UCSD-AML1 (cell line): ENCODE measurements at regions not wholly inside any gene's neighbourhood (a gene's known extent, or its start where the extent isn't known, plus 50 kb on each side); places are given as distances from the start of the nearest gene placed in this dataset.
"Not testable (repeated sequence)": the region's sequence is repeated elsewhere in the genome, so short reads cannot be mapped to it uniquely, and the experiment has no call there.

Experiments used
- DNase-seq: peaks from one replicate; lab custom pipeline; 2025; ENCODE audit not compliant: unreplicated experiment; lab: John Stamatoyannopoulos, UW

DNA sequence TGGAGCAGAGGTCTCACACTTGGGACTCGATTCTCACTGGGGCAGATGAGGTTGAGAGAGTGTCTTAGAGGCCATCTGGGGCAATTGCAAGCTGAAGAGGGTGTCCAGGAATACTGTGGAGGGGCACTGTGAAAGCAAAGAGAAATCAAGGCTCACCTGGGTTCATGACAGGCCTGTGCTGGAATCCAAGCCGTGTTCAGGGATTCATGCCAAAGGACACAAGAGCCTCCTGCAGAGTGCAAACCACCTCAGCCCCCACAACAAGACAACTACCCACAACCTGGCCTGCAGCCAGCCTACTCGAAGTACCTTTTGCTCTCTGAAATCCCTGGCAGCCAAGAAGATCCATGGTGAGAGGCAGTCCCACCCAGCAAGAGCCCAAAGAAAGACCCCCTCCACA lies 2334.2 kb downstream of the TP53TG3F start:
- no peak for DNase-seq

DNA sequence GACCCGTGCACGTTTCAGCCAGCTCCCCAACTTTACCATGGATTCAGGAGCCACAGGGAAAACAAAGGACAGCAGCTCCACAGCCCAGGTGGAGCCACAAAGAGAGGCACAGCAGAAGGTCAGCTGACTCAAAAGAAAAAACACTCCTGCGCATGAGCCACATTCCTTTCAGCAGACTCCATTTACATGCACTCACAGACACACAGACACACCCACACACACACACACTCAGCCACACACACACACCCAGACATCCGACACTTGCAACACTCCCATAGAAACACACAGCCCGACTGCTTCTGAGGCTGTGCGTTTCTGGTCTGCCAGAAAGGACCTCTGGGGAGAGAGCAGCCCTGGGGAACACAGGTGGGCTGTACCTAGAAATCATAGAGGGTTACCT lies 2335.5 kb downstream of the TP53TG3F start:
- no peak for DNase-seq

DNA sequence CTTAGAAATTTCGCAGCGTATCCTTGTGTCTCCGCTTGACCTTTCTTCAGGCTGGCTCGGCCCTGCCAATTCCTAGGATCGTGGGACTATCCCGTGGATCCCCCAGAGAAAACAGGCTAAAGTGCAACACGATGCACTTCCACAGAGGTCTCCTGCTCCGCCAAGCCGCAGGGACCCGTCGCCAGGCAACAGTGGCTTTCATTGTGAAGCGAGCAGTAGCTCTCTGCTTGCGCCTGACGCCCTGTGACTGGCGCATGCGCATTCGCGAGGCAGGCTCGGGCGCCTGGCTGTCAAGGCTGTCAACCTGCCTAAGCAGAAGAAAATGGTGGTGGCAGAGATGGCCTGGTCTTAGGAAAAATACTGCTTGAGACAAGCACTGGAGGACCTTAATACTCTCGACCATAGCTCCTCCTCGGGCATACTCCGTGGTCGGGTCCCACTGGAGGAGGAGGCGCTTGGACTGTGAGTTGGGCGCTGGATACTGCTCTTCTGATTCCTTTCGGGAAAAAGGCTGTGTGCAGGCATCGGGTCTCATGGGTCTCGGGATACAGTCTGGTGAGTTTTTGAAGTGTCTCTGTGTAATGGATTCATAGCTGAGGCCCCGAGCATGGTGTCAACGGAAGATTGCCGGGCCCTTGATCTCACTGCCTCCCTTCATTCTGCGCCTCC lies 2336.1 kb downstream of the TP53TG3F start:
- DNase-seq = no peak

DNA sequence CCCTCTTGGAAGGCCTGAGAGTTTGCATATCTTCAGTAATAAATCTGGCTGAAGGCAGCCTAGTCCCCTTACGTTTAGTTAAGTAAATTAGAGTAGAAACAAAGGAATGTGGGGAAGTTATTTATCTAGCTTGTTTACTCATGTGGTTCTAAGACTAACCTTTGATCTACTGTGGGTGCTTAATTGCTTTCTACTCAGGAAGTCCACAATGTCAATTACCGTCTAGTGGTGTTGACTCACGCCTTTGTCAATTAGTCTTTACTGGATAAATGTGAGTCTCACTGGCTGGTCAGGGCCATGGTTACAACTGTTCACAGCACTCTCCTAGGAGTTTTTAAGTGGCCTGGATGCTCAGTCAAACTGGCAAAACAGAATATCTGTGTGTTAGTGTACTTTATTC lies 2338.4 kb downstream of the TP53TG3F start:
- no peak for DNase-seq

DNA sequence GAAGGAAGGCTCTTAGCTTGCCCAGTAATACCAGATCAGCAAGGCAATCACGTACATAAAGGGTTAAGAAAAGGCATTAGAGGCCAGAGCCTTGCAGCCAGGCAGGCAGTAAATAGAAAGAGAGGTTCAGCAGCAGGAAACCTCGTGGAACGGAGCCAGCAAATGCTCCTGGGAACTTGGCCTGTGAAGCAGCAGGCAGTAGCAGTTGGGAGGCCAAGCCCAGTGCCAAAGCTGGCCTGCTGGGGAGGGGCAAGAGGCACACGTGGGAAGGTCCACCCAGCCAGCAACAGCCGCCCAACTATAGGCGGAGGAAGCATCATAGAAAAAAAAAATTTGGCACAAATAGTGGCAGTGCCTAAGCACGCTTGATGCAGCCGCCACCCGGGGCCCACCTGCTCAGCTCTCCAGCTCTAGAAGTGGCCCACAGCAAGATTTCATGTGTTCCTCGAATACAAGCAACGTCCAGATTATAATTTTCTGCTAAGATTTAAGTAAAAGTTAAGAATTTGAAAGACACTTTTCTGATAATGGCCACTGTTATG lies 2339.5 kb downstream of the TP53TG3F start:
- no peak for DNase-seq

DNA sequence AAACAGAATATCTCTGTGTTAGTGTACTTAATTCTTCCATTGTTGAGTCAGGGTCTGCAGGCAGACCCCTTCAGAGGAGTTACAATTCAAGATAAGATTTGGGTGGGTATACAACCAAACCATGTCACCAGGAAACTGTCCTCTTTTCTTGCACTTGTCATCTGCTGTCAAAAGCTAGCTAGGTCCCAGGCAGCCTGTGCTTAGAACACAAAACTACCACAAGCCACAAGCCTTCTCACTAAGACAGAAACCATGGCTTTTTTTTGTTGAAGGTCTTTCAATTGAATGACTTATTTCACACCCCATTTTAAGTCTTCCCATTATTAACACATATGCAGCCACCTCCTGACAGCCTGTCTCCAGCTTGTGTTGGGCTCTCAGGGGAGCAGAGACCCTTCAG lies 2345.1 kb downstream of the TP53TG3F start:
- DNase-seq = not testable (repeated sequence)

DNA sequence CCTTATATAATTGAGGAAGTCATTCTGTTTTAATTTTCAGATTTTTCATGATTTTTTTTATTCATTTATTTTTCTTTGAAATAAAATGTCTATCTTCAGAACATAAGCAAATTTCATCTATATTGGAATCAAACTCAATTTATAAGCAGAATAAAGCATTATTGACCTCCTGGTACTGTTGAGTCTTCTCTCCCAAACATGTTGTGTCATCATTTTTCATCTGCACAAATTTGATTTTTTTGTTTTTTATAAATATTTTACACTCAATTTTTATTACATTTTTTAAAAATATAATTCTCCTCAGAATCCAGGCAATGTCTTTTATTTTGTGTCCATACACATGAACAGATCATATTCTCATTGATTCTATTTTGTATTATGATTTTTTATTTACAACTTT lies 2363.9 kb downstream of the TP53TG3F start:
- DNase-seq = no peak

DNA sequence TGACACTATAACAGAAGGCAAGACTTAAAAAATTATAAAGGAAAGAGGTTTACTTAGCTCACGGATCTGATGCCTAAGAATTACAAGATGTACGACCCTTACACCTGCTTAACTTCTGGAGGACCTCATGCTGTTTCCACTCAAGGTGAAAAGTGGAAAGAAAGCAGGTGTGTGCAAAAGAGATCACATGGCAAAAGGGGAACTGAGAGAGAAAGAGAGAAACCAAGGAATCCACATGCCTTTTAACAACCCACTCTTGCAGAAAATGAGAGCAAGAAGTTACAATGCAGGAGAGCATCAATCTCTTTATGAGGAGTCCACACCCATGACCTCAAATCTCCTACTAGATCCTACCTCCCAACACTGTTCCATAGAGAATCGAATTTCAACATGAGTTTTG lies 2382.2 kb downstream of the TP53TG3F start:
- DNase-seq = no peak

DNA sequence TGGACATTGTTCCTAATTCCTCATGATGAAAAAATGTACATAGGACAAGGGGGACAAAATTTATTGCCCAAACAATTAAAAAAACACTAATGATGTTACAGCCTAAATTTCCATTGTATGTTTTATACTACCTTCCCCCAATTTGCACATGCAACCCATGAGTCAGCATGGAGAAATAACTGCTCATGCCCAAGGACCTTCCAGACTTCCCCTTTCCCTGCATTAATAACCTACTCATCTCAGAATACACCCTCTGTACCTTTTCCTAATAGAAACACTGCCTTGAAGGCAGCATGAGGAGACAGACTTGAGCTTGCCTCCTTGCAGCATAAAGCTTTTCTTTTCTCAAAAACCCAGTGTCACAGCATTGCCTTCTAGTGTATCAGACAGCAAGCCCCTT lies 2402.8 kb downstream of the TP53TG3F start:
- DNase-seq = no peak

DNA sequence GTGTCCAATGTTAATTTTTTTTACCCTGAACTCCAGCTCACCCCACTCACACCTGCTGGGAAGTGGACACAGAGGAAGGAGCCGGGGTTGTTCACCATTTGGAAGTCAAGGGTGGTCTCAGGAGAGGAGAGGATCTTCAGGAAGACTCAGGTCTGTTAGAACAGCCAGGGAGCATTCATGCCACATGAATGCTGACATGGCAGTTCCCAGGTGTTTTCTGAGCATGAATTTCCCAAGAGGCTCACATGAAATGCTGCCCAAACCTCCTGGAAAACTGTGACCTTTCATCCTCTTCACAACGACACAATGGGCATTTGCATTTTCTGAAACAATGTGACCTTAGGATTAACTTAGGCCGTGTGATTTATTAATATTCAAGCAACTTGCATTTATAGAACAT lies 2409.2 kb downstream of the TP53TG3F start:
- DNase-seq = no peak

DNA sequence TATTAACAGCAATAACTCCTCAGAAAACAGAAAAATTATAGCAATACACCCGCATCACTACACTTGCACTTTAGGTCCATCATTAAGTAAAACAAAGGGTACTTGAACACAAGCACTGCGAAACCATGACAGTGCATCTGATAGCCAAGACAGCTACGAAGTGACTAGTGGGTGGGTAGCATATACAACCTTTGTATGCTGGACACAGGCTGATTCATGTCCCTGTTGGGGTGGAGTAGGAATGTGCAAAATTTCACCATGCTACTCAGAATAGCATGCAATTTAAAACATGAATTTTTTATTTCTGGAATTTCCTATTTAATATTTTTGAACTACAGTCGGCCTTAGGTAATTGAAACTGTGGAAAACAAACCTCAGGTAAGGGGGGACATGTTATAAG lies 2414.1 kb downstream of the TP53TG3F start:
- DNase-seq = no peak

DNA sequence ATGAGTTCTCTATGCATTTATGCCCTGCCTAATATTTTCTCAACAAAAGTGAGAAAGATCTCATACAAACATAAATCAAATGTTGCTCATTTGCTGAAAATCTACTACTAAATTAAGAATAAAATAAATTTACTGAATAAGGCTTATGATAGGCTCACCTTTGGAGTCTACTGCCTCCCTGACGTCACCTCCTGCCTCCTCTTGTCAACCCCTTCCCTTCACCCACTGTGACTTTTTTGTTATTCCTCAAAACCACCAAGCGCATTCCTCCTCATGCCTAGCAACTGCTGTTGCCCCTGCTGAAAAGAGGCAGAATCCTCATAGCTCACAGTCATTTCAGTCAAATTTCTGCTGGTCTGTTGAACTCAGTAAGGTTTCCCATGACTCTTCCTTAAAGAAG lies 2422.2 kb downstream of the TP53TG3F start:
- no peak for DNase-seq

DNA sequence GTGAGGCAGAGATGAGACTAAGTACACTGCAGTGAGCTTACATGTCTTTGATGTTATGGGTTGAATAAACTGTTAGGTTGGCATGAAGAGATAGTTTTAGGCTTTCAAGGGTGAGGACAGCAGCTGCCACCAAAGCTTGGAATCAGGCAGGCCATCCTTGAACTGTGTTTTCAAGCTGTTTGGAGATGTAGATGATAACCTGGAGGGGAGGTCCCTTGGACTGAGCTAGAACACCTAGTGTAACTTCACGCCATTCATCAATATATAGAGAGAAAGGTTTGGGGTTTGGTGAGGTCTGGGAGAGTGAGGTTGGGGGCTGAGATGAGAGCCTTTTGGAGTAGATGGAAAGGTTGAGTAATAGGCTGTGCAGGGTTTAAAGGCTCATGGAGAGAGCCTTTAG lies 2447.0 kb downstream of the TP53TG3F start:
- DNase-seq = no peak

DNA sequence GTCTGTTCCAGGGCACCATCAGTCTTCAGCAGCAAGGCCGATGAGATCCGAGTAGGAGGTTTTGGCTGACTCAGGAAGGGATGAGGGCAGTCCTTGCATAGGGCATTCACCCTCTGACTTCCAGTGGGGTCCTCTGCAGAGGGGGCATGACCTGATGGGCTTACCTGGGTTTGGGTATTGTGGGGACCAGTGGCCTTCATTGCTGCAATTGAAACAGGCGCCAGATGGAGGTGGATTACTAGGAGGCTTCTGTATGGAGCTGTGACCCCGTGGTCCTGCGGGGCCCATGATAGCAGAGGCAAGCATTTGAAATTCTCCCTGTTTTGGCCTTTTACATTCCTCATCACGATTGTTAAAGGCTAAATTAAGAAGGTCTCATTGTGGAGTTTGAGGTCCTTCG lies 2448.7 kb downstream of the TP53TG3F start:
- no peak for DNase-seq

DNA sequence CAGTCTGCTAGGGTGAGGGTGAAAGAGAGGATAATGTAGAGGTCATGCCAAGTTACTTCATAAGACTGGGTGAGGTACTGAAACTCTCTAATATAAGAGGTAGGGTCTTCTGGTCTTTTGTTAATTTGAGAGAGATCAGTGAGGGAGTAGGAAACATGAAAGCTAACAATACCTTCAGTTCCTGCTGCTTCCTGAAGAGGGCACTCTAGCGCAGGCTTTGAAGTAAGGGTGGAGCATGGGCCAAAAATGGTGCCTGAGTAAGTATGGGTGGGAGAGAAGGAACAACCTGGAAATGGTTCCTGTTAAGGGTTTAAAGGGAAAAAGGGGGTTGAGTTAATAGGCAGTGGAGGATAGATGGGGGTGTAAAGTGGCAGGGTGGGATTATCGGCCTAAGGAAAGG lies 2449.5 kb downstream of the TP53TG3F start:
- DNase-seq = no peak

DNA sequence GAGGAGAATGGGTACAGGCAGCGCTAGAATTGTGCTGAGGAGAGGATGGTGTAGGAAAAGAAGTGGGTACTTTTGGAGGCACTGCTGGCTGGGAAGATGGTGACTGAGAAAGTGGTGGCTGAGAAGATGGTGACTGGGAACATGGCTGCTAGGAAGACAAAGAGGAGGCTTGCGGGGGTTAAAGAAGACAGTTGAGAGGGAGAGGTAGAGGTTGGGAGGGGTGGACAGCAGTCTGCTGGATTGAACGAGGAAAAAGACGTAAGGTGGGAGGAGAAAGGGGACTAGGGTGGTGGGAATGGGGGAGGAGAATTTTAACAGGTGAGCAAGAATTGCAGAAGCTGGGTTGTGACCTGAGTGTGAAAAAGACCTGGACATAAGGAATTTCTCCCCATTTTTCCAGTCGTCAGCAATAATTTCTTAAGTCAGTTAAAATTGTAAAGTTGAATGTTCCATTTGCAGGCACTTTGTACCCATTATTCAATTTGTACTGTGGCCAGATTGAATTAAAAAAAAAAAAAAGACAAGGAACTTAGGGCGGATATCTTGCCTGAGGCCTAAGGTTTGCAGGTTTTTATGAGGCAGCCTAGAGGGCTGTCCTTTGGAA lies 2450.0 kb downstream of the TP53TG3F start:
- no peak for DNase-seq

DNA sequence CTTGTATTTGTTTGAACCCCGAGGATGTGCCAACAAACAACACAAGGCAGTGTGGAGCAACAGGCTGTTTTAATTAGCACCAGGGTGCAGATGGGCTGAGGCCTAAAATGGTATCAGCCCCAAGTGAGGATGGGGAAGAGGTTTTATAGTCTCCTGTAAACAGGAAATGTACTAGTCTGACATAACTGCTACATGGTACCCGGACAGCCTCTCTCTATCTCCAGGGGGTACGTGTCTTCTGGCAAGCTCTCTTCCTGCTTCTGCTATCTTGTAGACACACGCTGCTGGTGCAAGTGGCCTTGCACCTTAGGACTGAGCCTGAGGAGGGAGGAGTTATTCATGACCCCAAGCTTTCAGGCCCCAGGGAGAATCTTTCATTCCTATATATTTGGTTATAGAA lies 2451.0 kb downstream of the TP53TG3F start:
- no peak for DNase-seq

DNA sequence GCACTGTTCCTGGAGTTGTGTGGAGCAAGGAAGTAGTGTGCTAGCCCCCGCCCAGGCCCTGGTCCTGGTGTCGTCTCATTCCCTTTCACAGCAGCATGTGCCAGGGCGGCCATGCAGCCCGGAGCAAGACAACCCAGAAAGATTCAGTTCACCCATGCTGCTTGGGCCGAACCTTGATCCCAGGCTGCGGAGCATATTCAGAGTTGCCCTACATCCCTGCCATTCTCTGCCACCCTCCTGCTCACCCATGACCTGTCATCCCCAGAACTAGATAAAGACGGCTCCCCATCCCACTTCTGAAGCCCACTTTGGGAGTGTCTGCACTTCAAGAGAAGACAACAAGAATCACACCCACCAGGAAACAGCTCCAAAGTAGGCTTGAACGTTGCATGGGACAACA lies 2452.5 kb downstream of the TP53TG3F start:
- DNase-seq = no peak

DNA sequence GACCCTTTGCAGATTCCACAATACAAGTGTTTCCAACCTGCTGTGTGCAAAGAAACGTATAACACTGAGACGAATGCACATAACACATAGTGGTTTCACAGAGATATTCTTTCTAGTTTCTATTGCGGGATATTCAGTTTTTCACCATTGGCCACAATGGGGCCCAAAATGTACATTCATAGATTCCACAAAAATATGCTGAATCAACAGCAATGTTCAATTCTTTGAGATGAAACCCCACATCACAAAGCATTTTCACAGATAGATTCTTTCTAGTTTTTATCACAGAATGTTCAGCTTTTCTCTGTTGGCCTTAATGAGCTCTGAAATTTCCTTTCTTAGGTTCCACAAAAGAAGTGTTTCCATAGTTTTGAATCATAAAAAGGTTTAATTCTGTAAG lies 2472.3 kb downstream of the TP53TG3F start:
- no peak for DNase-seq
